HFF-Myc (cell line): ENCODE measurements at regions not wholly inside any gene's neighbourhood (a gene's known extent, or its start where the extent isn't known, plus 50 kb on each side); places are given as distances from the start of the nearest gene placed in this dataset.
"Not testable (repeated sequence)": the region's sequence is repeated elsewhere in the genome, so short reads cannot be mapped to it uniquely, and the experiment has no call there.

ENCODE experiments used
- DNase-seq: peaks from one replicate; pipeline ENCODE4 v3.0.0-alpha.2; 2011; ENCODE audit warnings: low read depth; ENCODE audit errors: extremely low read depth
- H3K4me3 ChIP-seq: replicated peaks from 2 replicates; pipeline ENCODE4 v1.5.1; 2011; ENCODE audit warnings: low read depth, mild to moderate bottlenecking, control low read depth, low read length
- CTCF ChIP-seq: IDR thresholded peaks from 2 replicates; pipeline ENCODE4 v1.5.1; 2012; ENCODE audit warnings: mild to moderate bottlenecking, low read depth, low read length, control low read depth; ENCODE audit errors: missing control alignments

- H3K4me3 ChIP-seq, result no peak overlapping the region
- DNase-seq, result no peak
- no peak for TF ChIP-seq CTCF
These were observed 53.4 kb downstream of the OR2K2 start for GRCh38 chr9:111276431-111277128.

GRCh38 chr9:111274737-111275136 is 55.3 kb downstream of the OR2K2 start:
- TF ChIP-seq CTCF, result no peak
- no peak overlapping the region for H3K4me3 ChIP-seq
- DNase-seq, result no peak

- H3K4me3 ChIP-seq, result no peak overlapping the region
- no peak for TF ChIP-seq CTCF
- no peak for DNase-seq
These were observed 57.4 kb downstream of the OR2K2 start for GRCh38 chr9:111272581-111272980.

GRCh38 chr9:111271481-111272080 is 58.4 kb downstream of the OR2K2 start:
- no peak for DNase-seq
- TF ChIP-seq CTCF, result no peak
- H3K4me3 ChIP-seq, result no peak overlapping the region

GRCh38 chr9:111271047-111271446 is 59.0 kb downstream of the OR2K2 start:
- DNase-seq, result no peak
- no peak for TF ChIP-seq CTCF
- no peak overlapping the region for H3K4me3 ChIP-seq

- not testable (repeated sequence) for H3K4me3 ChIP-seq, DNase-seq
These were observed 64.0 kb downstream of the OR2K2 start for GRCh38 chr9:111266024-111266423.

- no peak for TF ChIP-seq CTCF
These were observed 66.9 kb downstream of the OR2K2 start for GRCh38 chr9:111263116-111263515.

More at GRCh38 chr9:111263116-111263515, 66.9 kb downstream of the OR2K2 start:
- no peak overlapping the region for H3K4me3 ChIP-seq
- no peak for DNase-seq
